EH (cell line): ENCODE measurements at regions not wholly inside any gene's neighbourhood (a gene's known extent, or its start where the extent isn't known, plus 50 kb on each side); places are given as distances from the start of the nearest gene placed in this dataset.
A peak's percentile ranks its signal among the peaks of the same experiment; 100 is the strongest.
"Not testable (repeated sequence)": the region's sequence is repeated elsewhere in the genome, so short reads cannot be mapped to it uniquely, and the experiment has no call there.

Experiments used
- DNase-seq: peaks from one replicate; pipeline ENCODE4 v3.0.0-alpha.2; 2015; ENCODE audit warnings: low read depth

DNA sequence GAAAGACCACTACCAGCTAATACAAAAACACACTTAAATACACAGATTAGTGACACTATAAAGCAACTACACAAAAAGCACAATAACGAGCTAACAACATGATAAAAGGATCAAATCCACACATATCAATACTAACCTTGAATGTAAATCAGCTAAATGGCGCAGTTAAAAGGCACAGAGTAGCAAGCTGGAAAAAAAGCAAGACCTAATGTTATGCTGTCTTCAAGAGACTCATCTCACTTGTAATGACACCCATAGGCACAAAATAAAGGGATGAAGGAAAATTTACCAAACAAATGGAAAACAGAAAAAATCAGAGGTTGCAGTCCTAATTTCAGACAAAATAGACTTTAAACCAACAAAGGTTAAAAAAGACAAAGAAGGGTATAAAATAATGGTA is 86.3 kb downstream of the NUS1 start:
- no peak for DNase-seq

DNA sequence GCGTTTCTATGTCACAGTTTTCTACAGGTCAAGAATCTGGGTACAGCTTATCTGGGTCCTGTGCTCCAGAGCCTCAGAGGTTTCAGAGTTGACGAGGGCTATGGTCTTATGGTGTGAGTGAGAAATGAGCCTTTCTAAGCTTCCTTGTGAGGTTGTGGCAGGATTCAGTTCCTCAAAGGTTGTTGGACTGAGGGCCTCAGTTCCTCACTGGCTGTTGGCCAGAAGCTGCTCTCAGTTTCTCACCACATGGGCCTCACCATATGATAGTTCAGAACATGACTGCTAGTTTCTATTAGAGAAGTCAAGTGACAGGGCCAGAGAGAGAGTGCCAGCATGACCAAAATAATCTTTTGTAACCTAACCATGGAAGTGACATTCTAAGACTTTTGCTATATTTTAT is 96.1 kb downstream of the NUS1 start:
- no peak for DNase-seq

DNA sequence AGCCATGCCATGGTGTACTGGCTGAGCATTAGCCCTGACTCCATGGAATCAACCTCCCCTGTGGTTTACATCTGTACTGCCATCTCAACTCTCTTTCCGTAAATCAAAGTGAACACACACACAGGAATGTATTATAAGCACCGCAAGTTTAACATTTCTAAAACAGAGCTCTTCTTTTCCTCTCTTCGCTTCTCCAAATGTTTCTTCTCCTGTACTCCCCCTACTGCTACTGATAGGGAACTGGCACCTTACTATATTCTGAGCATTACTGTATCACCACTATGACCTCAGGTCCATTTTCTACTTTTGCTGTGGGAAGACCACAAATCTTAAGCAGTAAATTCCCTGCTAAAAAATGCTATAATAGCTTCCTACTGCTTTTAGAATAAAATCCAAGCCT is 101.2 kb downstream of the NUS1 start:
- DNase-seq = peak; percentile 19

DNA sequence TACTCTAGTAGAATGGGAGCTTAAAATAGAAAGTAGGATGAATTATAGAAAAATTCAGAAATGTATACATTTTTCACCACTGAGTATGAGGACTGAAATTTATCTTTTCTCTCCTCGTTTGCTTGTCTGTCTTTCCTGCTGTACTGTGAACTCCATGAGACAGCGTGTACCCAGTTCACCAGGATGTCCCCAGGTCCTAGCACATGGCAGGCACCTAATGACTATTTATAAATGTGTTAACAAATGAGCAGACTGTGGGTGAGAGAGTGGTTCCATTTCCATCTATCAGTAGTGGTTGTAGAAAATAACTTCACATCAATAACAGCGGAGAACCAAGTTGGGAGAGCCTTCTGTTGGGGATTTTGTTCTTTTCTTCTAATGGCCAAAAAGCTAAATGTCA is 106.3 kb downstream of the NUS1 start:
- DNase-seq = no peak

DNA sequence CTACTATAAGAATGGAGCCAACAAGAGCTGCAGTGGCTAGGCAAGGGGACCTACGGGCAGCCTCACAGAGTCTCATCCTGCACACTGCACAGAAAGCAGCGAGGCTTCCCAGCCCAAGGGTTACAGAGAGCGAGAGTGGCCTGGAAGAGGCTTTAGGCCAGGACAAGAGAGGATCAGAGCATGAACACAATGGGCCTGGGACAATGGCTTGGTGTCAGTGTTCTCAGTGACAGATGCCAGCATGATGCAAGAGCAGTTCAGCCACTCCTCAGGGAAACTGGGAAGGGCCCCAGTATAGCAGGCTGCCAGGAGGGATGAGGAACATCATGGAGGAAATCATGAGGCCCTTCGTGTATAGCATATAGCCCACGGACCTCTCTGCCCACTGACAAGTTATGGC is 108.0 kb downstream of the NUS1 start:
- no peak for DNase-seq

DNA sequence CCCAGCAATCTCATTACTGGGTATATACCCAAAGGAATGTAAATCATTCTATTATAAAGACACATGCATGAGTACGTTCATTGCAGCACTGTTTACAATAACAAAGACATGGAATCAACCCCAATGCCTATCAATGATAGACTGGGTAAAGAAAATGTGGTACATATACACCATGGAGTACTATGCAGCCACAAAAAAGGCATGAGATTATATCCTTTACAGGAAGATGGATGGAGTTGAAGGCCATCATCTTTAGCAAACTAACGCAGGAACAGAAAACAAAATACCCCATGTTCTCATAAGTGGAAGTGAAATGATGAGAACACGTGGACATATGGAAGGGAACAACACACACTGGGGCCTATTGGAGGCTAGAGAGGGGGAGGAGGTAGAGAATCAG is 115.7 kb downstream of the NUS1 start:
- DNase-seq = no peak

DNA sequence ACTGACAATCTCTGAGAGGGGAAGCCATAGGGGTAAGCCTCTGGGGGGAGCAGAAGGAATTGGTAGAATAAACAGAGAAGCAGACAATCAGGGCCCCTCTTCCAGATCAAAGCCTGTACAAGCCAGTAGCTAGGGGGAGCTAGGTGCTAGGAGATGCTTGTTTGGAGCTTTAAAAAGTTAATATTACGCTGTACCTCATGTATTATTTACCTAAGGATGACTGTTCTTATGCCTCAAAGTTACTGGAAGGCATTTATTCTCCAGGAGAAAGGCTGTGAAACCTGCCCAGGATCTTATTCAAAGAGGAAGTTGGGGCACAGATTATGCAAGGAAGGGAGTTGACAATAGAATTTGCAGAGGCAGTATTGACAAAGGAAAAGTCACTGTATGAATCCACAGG is 111.8 kb upstream of the SLC35F1 start:
- DNase-seq = no peak

DNA sequence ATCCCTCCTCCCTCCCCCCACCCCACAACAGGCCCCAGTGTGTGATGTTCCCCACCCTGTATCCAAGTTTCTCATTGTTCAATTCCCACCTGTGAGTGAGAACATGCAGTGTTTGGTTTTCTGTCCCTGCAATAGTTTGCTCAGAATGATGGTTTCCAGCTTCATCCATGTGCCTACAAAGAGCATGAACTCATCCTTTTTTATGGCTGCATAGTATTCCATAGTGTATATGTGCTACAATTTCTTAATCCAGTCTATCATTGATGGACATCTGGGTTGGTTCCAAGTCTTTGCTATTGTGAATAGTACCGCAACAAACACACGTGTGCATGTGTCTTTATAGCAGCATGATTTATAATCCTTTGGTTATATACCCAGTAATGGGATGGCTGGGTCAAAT is 108.2 kb upstream of the SLC35F1 start:
- not testable (repeated sequence) for DNase-seq

DNA sequence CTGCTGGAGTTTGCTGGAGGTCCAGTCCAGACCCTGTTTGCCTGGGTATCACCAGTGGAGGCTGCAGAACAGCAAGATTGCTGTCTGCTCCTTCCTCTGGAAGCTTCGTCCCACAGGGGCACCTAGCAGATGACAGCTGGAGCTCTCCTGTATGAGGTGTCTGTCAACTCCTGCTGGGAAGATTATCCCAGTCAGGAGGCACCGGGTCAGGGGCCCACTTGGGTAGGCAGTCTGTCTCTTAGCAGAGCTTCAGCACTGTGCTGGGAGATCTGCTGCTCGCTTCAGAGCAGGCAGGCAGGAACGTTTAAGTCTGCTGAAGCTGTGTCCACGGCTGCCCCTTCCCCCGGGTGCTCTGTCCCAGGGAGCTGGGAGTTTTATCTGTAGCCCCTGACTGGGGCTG is 96.8 kb upstream of the SLC35F1 start:
- DNase-seq = no peak

DNA sequence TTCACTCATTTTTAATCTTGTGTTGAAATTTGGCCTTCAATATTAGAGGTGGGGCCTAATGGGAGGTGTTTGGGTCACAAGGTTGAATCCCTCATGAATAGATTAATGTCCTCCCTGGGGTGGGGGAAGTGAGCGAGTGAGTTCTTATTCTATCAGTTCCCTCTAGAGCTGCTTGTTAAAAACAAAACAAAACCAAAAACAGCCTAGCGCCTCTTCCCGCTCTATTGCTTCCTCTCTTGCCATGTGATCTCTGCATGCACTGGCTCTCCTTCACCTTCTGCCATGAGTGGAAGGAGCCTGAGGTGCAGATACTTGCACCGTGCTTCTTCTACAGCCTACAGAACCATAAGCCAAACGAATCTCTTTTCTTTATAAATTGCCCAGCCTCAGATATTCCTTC is 89.6 kb upstream of the SLC35F1 start:
- no peak for DNase-seq

DNA sequence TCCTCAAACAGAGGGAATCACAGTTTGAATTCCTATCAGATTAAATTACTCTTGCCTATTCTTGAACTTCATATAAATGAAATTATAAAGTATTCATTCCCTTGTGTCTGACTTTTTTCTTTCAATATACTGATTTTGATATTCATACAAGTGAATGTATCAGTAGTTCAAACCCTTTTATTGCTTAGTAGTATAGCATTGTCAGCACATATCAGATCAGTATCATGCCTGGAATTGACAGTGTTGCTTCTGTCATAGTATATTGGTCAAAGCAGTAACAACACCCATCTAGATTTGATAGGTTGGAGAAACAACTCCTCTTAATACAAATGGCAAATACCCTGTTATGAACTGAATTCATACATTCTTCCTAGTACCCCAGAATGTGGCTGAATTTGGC is 89.1 kb upstream of the SLC35F1 start:
- no peak for DNase-seq

DNA sequence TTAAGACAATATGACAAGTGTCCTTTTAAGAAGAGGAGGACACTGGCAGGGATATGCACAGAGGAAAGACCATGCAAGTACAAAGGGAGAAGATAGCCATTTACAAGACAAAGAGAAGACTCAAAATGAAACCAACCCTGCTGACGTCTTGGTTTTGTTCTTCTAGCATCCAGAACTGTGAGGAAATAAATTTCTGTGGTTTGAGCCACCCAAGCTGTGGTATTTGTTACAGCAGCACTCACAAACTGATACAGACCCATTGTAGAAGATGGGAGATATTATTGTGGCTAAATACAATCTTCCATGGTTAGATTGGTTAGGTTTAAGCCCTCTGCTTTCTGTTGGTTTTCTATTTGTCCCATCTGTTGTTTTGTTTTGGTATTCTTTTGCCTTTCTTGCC is 88.6 kb upstream of the SLC35F1 start:
- DNase-seq = no peak

DNA sequence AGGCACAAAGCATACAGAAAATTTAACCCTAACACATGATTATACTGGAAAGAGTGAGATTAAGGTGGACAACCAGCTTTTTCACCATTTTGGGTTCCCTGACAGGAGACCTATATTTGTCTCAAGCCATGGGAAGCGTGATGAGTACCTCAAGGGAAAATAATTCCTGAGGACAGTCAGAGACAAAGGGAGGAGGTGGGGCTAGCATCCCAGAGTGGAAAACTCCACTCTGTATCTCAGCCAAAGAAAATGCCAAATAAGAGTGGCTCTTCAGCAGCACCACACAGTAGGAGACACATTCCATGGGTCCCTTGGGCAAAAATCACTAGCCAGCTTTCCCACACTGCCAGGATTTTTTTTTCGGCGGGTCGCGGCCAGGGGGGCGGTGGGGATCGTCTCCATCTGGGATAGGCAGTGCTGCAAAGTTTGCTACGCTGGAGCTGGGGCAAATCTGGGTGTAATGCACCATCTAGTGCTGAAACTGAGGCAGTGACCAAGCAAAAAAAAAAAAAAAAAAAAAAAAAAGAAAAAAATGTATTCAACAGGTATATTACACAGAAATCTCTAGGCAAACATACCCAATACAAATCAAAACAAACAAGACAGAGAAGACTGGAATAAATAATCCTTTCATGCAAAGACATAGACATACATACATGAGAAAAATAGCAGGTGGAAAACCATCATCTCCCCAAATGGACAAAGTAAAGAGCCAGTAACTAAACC is 77.3 kb upstream of the SLC35F1 start:
- peak; percentile 53 for DNase-seq

DNA sequence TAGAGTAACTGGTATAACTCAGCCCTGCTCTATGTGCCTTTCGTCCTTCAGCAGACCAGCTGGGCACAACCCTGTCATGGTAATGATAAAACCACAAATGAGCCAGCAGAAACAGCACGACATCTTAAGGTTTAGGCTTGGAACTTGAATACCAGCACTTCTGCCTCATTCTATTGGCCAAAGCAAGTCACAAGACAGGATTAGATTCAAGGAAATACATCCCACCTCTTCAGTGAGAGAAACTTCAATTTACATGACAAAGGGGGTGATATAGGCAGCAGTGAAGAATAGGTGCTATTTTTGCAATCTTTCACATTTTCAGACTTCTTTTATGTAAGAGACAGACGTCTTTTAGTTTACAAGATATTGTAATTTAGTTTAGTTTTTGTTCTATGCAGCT is 69.8 kb upstream of the SLC35F1 start:
- DNase-seq = no peak

DNA sequence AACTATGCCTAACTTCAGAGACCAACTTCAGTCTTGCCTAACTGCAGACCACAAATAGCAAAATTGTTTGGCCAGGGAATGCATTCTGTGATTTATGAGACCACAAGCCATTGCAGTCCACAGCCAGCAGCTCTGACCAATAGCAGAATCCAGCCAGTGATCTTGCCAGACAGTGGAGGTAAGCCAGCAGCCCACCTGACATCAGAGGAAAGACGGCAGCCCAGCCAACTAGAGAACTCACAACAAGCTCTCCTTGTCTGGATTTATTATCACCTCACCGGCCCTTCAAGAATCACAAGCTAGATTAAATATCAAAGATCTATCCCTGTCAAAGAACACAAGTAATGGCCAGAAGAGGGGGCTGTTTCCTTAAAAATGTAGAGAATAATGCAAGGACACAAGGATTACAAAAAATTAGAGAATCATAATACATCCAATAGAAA is 66.5 kb upstream of the SLC35F1 start:
- peak; percentile 48 for DNase-seq

DNA sequence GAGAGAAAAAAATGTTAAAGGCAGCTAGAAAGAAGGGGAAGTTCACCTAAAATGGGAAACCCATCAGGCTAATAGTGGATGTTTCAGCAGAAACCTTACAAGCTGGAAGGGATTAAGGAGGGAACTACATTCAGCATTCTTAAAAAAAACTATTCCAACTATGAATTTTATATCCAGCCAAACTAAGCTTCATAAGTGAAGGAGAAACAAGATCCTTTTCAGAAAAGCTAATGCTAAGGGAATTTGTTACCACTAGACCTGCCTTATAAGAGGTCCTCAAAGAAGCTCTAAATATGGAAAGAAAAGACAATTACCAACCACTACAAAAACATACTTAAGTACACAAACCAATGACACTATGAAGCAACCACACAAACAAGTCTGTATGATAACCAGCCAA is 59.2 kb upstream of the SLC35F1 start:
- no peak for DNase-seq

DNA sequence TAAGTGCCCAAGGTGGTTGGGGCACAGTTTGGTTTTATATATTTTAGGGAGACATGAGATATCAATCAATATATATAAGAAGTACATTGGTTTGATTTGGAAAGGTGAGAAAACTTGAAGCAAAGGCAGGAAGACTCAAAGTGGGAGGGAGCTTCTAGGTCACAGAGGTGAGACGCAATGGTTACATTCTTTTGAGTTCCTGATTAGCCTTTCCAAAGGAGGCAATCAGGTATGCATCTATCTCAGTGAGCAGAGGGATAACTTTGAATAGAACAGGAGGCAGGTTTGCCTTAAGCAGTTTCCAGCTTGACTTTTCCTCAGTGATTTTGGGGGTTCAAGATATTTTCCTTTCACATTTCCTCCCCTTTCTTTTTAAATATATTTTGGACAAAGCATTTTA is 58.0 kb upstream of the SLC35F1 start:
- DNase-seq = no peak
